ENCODE measurements at regions not wholly inside any gene's neighbourhood (a gene's known extent, or its start where the extent isn't known, plus 50 kb on each side); places are given as distances from the start of the nearest gene placed in this dataset.

DNA sequence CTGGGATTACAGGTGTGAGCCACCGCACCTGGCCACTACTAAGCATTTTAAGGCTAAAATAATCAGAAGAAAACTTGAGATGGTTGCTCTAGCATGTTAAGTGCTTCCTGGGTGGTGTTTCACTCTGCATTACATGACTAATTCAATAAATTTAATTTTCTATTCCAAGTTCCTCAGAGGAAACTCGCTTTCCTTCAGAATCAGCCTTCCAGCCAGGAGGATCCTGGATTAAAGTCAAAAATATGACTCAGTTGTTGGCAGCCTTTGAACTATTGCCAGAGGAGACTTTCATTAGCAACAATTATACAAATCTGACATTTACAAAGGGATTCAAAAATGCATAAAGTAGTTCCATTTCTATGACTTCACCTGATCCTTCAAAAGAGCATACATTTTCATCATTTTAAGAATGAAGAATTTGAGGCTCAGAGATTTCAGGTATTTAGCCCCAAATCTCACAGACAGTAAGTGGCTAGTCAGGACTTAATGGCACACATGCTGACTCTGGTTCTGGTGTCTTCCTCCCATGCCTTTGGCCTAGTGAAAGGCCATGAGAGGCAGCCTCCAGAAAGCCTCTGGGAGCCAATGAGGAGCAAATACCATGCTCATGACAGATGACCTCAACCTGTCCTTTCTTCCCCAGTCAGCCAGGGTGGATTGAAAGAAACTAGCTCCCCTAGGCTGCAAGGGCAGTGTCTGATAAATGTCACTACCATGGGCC is 115.7 kb downstream of the MAP3K21 start:
- TF ChIP-seq POLR2A (IDR thresholded peaks at IDR 0.05; ENCODE audit: low read depth, low read length) = no peak
- TF ChIP-seq POLR2AphosphoS5 (IDR thresholded peaks at IDR 0.05; ENCODE audit: low read depth, low read length) = no peak
- no peak for TF ChIP-seq TAF1 (IDR thresholded peaks at IDR 0.05; ENCODE audit: low read depth, low read length)
